ENCODE measurements at regions not wholly inside any gene's neighbourhood (a gene's known extent, or its start where the extent isn't known, plus 50 kb on each side); places are given as distances from the start of the nearest gene placed in this dataset.

DNA sequence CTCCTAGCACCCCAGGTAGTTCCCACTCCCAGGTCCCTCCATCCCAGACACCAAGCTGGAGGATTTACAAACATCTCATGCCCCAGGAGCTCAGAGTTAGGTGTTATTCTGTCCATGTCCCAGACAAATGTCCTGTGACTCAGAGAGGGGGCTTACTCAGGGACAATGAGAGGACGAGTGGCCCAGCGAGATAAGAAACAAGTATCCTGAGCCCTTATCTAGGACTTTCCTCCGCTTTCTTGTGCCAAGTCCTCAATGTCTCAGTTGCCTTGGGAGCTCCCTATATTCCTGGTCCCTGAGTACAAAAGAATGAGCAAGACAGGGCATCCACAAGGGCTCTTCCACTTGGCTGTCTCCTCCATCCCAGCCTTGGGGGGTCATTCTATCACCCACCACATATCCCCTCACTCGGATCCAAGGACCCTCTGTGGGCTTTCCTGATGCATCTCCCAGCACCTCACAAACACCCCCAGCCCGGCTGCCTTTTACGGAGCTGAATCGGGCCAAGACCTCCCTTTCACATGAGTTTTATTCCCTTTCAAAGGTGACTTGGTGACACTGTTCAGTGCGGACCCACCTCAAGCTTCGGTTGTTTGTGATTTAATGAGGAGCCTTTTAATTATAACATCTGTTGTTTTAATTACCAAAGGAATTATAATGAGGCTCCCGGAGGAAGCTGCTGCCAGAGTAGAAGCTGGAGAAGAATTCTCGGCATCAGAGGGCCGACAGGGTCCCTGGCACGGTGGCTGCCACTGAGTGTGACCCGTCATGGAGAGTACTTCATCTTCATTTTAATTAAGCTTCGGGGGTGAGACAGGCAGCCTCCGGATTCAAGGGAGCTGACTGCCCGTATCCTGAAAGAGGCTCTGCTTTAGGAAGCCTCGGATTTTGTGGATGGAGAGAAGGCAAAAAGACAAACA, 121.5 kb downstream of the WSCD1 start:
- Histone ChIP-seq H3K79me2 (ENCODE audit: insufficient read depth, low read depth, low read length) (no peaks in the 10 kb centered on the region), H3K36me3 (ENCODE audit: insufficient read depth, low read length) (no peaks in the 10 kb centered on the region), H3K4me2 (ENCODE audit: low read length) (no peak overlapping the region), H3K27ac (ENCODE audit: low read depth, low read length, poor library complexity, severe bottlenecking) (no peak overlapping the region), H3K4me3 (ENCODE audit: low read depth, low read length, poor library complexity, severe bottlenecking) (no peak overlapping the region), H4K20me1 (ENCODE audit: insufficient read depth, low read length) (no peaks in the 10 kb centered on the region), H3K9me3 (ENCODE audit: low read length) (no peaks in the 10 kb centered on the region), H3K4me1 (ENCODE audit: insufficient read depth, low read length, poor library complexity, severe bottlenecking) (no peaks in the 10 kb centered on the region), H2AFZ (ENCODE audit: low read length) (no peak overlapping the region), H3K9me2 (ENCODE audit: insufficient read depth, low read length) (no peaks in the 10 kb centered on the region)
- ChIA-PET POLR2A (no interaction called here), CTCF (ENCODE audit: unreplicated experiment) (no interaction called here)
- BruUV-seq (replicated peaks), result no TSS peak
- TF ChIP-seq EZH2phosphoT487 (IDR thresholded peaks at IDR 0.05; ENCODE audit: borderline replicate concordance, low read depth, low read length), result no peak
- TF ChIP-seq, protein P1, sequence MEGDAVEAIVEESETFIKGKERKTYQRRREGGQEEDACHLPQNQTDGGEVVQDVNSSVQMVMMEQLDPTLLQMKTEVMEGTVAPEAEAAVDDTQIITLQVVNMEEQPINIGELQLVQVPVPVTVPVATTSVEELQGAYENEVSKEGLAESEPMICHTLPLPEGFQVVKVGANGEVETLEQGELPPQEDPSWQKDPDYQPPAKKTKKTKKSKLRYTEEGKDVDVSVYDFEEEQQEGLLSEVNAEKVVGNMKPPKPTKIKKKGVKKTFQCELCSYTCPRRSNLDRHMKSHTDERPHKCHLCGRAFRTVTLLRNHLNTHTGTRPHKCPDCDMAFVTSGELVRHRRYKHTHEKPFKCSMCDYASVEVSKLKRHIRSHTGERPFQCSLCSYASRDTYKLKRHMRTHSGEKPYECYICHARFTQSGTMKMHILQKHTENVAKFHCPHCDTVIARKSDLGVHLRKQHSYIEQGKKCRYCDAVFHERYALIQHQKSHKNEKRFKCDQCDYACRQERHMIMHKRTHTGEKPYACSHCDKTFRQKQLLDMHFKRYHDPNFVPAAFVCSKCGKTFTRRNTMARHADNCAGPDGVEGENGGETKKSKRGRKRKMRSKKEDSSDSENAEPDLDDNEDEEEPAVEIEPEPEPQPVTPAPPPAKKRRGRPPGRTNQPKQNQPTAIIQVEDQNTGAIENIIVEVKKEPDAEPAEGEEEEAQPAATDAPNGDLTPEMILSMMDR (conservative IDR thresholded peaks at IDR 0.05; ENCODE audit: low read length), result no peak
- no peak for DNase-seq (ENCODE audit: low spot score)
- intact Hi-C loops (cut with micrococcal nuclease; ENCODE audit: unreplicated experiment), result no loop called here

DNA sequence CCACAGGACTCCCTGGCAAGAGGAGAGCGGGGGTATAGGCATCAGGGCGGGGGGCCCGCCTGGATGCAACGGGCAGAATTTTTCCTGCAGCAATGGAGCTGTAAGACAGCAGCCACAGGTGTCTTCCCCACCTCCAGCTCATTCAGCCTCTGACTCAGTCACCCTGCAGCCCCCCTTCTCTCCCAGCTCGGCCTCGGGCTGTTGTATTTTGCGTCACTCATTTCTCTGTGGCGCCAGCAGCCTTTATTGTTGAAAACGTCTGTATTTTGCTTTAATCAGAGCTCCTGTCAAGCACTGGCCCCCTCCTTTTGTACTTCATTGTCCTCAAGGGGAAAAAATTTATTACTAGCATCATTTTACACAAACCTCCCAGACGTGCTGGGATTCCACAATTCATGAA, 117.7 kb downstream of the WSCD1 start:
- no peak for TF ChIP-seq EZH2phosphoT487 (IDR thresholded peaks at IDR 0.05; ENCODE audit: borderline replicate concordance, low read depth, low read length)
- TF ChIP-seq, protein P1 (conservative IDR thresholded peaks at IDR 0.05; ENCODE audit: low read length), result no peak
- H3K4me2 ChIP-seq (ENCODE audit: low read length), result no peak overlapping the region
- no peaks in the 10 kb centered on the region for H3K4me1 ChIP-seq (ENCODE audit: insufficient read depth, low read length, poor library complexity, severe bottlenecking)
- no peak for DNase-seq (ENCODE audit: low spot score)
- no peaks in the 10 kb centered on the region for H3K9me2 ChIP-seq (ENCODE audit: insufficient read depth, low read length)
- ChIA-PET CTCF (ENCODE audit: unreplicated experiment) (no interaction called here), POLR2A (interaction anchor here (0.6 kb wide), 1 partner anchor 921 kb away, joined by 11 read pairs; no protein-coding TSS in a partner anchor)
- intact Hi-C loops (cut with micrococcal nuclease; ENCODE audit: unreplicated experiment), result no loop called here
- H3K9me3 ChIP-seq (ENCODE audit: low read length), result no peaks in the 10 kb centered on the region
- H3K27ac ChIP-seq (ENCODE audit: low read depth, low read length, poor library complexity, severe bottlenecking), result no peak overlapping the region
- no peaks in the 10 kb centered on the region for H4K20me1 ChIP-seq (ENCODE audit: insufficient read depth, low read length)
- BruUV-seq (replicated peaks), result no TSS peak
- H3K36me3 ChIP-seq (ENCODE audit: insufficient read depth, low read length), result no peaks in the 10 kb centered on the region
- H2AFZ ChIP-seq (ENCODE audit: low read length), result no peak overlapping the region
- H3K4me3 ChIP-seq (ENCODE audit: low read depth, low read length, poor library complexity, severe bottlenecking), result no peak overlapping the region
- no peaks in the 10 kb centered on the region for H3K79me2 ChIP-seq (ENCODE audit: insufficient read depth, low read depth, low read length)

DNA sequence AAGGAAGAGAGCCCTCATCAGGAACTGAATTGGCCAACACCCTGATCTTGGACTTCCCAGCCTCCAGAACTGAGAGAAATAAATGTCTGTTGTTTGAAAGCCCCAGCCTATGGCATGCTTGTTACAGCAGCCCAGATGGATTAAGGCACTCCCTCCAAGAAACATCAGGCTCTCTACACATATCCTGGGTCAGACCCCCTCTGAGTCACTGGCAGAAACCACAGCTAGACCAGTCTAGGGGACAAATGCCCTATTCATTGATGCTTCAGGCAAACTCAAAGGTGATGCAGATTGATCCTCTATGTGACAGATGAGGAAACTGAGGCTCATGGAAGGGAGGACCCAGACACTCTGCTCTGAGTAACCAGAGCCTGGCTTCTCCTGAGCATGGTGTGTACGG, 116.8 kb downstream of the WSCD1 start:
- Histone ChIP-seq H3K9me2 (ENCODE audit: insufficient read depth, low read length) (no peaks in the 10 kb centered on the region), H3K36me3 (ENCODE audit: insufficient read depth, low read length) (no peaks in the 10 kb centered on the region), H3K9me3 (ENCODE audit: low read length) (no peaks in the 10 kb centered on the region), H3K4me3 (ENCODE audit: low read depth, low read length, poor library complexity, severe bottlenecking) (no peak overlapping the region), H4K20me1 (ENCODE audit: insufficient read depth, low read length) (no peaks in the 10 kb centered on the region), H3K27ac (ENCODE audit: low read depth, low read length, poor library complexity, severe bottlenecking) (no peak overlapping the region), H2AFZ (ENCODE audit: low read length) (no peak overlapping the region), H3K79me2 (ENCODE audit: insufficient read depth, low read depth, low read length) (no peaks in the 10 kb centered on the region), H3K4me2 (ENCODE audit: low read length) (no peak overlapping the region), H3K4me1 (ENCODE audit: insufficient read depth, low read length, poor library complexity, severe bottlenecking) (no peaks in the 10 kb centered on the region)
- TF ChIP-seq, protein P1 (conservative IDR thresholded peaks at IDR 0.05; ENCODE audit: low read length), result no peak
- TF ChIP-seq EZH2phosphoT487 (IDR thresholded peaks at IDR 0.05; ENCODE audit: borderline replicate concordance, low read depth, low read length), result no peak
- POLR2A ChIA-PET, result no interaction called here
- intact Hi-C loops (cut with micrococcal nuclease; ENCODE audit: unreplicated experiment), result no loop called here
- no TSS peak for BruUV-seq (replicated peaks)
- CTCF ChIA-PET (ENCODE audit: unreplicated experiment), result no interaction called here
- DNase-seq (ENCODE audit: low spot score), result no peak

Measured in OCI-LY7 (cell line).